ENCODE measurements at regions not wholly inside any gene's neighbourhood (a gene's known extent, or its start where the extent isn't known, plus 50 kb on each side); places are given as distances from the start of the nearest gene placed in this dataset.

DNA sequence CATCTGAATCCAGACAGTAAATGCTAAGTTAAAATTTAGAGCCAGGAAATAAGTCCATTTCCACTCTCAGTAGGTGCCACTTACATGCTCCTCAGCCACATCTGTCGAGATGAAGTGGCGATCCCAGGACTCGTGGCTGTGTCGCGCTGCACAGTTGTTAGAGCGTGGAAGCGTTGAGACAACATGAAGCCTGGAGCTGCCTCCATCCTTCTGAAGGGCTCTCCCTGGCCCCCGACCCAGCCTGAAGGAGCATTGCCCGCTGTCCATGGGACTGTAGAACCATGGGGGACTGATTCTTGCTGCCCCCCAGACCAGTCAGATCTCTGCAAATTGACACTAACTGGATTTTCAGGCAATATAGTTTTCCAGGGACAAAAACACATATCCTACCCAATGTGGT, 58.9 kb downstream of the IRX1 start:
- DNase-seq = no peak

DNA sequence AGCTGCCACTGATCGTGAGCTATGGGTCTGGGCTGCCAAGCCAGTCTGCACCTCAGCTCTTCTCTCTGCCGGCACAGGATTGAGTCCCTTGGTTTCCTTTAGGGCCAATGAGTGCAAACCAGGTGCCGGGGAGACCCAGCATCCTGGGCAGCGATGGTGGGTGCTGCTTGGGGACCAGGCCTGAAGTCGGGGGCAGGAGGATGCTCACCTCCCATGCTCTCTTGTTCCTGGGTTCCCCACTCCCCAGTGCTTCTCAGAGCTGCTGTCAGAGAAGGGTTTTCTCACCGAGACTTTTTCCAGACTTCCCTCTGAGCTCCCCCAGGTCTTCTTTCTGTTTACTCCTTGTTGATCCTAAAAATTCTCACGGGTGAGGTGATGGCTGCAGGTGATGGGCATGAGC, 61.2 kb downstream of the IRX1 start:
- DNase-seq = no peak

DNA sequence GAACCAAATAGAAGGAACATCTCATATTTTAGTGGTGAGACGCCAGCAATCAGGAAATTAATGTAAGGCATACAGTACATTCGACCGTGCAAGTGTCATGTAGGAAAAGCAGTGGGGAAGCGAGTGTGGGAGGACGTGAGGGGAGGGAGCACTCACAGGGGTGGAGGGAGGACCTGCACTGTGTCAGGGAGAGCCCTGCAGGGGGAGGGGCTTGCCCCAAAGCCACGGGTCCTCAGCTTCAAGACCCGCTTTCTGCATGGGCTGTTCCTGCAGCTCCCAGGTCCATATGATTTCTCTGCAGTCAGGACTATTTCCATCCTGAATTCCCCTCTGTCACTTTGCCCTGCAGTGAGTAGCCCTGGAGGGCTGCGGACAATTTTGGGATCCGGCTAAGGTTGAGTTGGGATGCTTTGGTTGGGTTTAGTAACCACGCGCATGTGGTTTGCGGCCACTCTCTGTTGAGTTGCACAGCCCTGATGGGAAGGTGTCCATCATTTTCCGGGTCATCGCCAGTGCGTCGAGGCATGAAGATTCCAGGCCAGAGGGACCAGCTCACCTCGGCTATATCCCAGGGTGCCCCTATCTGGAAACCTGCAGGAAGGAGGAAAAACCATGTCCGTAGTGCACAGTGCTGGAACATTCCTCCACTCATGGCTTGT, 61.9 kb downstream of the IRX1 start:
- DNase-seq = no peak

DNA sequence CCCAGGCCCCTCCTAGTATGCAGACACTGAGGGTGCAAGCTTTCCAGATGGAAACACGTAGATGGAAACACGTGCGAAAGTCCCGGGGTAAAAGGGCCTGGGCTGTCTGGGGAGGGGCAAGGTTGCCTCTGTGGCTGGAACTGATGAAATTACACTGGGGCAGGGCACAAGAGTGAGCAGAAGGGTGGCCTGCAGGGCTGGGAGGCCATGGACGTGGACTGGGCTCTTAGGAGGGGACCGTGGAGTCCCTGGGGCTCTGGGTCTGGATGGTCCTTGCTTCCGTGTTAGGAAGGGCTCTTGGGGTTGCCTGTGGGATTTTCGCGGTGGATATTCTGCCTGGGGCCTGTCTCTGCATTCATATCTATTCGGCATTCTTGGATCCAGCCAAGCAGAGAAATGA, 63.3 kb downstream of the IRX1 start:
- no peak for DNase-seq

- DNase-seq = no peak
Observed at GRCh38 chr5:3659907-3660306, 64.3 kb downstream of the IRX1 start.

DNA sequence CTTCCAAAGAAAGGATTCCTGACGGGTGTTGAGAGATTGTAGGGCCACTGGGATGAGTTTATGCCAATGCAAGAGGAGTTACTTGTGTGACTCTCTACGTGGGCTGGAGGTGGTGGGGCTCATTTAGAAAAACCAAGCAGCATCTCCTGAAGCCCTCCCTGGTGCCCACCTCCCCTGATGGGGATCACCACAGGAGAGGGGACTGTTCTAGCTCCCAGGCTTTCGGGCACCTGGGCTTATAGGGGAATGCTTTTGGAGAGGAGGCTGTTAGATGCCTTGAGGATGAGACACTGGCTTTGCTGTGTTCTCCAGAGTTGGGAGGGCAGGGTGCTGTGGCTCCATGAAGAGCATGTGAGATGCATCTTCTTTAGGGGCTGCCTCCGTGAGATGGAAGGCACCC, 65.0 kb downstream of the IRX1 start:
- DNase-seq = no peak

- DNase-seq = no peak
Observed at GRCh38 chr5:3661755-3662296, 66.2 kb downstream of the IRX1 start.

- no peak for DNase-seq
Observed at GRCh38 chr5:3662344-3662743, 66.7 kb downstream of the IRX1 start.

GRCh38 chr5:3671337-3671736, 75.7 kb downstream of the IRX1 start:
- no peak for DNase-seq

DNA sequence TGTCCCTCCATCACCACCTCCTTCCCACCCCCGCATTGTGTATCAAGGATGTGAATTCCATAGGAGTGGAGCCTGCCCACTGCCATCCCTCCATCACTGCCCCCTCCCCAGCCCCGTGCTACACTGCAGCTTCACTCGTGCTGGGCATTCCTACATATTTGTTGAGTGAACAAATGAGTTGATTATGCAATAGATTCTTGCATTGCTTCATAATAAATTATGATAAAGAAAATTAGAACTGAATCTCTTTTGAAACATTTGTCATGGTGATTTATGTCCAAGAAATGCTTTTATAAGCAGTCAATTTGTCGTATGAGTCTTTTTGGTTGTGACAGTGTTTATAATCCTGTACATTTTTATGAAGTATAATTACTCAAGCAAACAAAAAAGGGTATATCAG, 83.2 kb downstream of the IRX1 start:
- no peak for DNase-seq

DNA sequence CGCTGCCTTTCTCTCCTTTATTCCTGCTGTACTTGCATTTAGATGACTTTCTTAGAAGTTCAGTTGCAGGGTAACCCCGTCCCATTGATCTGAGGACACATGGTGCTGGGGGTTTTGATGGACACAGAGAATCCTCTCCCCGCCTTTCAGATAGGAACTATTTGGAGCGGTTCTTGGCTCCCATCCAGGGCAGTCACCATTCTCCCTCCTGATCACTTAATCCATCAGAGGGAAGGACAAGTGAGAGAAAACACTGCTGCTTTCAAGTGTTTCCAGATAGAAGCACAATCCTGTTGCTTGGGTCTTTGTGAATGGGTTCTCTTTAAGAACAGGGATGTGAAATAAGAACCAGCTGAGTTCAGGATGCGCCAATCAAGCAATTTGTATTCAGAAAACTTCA, 85.2 kb downstream of the IRX1 start:
- no peak for DNase-seq

DNA sequence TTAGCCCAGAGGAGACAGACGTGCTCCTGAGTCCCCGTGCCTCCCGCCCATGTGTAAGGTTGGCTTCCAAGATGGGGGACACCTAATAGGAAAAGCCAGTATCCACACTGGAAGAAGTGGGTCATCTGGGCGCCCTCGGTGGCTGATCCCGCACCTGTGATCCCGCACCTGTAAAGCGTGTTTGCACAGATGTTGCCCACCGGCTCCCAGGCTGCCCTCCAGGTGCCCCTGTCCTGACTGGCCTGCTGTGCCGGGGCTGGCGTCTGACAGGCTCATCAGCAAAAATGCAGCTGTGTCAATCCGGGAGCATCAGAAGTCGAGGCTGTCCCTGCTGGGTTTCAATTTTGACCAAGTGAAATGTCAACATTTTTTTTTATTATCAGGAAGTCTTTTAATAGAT, 88.5 kb downstream of the IRX1 start:
- no peak for DNase-seq

DNA sequence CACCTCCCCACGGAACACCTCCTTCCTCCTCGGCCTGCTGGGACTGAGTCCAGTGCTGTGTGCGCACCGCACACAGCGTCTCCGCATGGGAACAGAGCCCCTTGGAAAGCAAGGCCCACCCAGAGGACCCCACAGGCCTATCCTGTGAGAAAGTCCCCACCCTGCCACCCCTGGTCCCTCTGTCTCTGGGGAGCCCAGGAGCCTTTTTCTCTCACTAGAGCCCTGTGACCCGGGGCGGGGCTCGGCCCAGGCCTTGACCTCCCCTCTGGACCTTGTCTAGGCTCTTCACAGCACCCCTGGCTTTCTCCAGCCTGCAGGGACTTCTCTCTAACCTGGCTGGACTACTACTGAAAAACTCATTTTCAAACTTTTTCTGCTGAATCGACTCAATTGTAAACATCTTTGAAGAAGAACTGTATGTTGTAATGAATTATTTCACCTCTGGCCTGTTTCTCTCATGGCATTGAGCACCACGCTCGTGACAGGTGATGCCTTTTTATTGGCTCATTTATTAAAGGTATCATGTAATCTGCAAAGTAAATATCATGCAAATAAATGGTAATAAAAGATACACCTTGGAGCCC, 89.2 kb downstream of the IRX1 start:
- DNase-seq = no peak

DNA sequence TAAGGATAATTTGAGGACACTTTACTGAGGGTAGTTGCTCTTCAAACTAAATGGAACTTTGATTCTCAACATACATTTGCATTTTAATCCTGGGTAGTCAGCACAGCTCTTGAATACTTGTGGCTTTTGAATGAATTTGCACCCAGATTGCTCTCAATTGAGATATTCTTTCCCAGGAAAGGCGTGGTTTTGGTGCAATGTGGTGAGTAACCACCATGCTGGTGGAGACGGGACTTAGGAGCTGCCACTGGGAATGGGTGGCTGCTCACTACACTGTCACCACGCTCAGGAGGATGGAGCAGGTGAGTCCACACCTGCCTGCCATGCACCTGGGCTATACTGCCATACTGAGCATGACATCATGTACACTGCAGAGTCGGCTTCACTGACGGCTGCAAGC, 99.2 kb downstream of the IRX1 start:
- DNase-seq = no peak

DNA sequence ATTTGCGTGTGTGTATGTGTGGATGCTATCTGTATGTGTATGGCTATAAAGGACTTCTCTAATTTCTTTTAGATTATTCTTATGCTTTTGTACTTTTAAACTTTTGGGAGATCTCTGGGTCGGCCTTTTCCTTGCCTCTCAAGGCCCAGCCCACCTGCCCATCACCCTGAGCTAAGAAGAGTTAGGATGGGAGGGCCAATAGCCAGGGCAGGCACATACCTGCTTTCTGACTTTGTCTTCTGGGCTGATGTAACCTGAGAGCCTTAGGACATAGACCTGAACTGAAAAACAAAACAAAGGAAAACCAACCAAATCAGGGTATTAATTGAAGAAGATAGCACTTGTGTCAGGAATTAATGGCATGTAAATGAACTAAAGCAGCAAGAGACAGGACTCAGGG, 100.2 kb downstream of the IRX1 start:
- no peak for DNase-seq

- no peak for DNase-seq
Observed at GRCh38 chr5:3698412-3698811, 102.8 kb downstream of the IRX1 start.

DNA sequence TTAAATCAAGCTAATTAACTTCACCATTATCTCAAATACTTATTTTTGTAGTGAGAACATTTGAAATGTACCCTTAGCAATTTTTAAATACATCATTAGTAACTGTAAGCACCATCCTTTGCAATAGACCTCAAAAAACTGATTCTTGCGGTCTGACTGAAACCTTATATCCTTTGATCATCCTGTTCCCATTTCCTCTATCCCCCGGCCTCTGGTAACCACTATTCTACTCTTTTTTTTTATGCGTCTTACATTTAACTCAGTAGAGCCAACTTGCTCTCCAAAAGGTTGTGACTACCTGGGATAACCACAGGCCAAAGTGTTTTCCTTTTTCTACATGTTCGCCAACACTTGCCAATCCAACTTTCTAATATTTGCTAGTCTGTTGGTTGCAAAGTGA, 106.1 kb downstream of the IRX1 start:
- DNase-seq = no peak

DNA sequence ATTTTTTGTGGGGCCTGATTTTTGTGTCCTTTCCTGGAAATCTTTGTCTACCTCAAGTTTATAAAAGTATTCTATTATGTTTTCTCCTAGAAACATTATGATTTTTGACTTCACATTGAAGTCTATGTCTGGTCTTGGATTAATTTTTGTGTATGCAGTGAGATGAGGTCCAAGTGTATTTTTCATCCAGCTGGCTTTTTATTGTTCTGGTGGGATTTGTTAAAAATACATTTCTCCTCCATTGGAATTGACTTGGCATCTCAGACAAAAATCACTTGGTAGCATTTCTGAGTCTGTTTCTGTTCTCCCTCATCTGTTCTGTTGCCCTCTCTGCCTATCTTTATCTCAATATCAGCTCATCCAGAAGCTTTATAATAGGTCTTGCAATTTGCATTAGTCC, 109.0 kb downstream of the IRX1 start:
- DNase-seq = no peak

GRCh38 chr5:3709068-3709716, 113.6 kb downstream of the IRX1 start:
- DNase-seq = no peak

DNA sequence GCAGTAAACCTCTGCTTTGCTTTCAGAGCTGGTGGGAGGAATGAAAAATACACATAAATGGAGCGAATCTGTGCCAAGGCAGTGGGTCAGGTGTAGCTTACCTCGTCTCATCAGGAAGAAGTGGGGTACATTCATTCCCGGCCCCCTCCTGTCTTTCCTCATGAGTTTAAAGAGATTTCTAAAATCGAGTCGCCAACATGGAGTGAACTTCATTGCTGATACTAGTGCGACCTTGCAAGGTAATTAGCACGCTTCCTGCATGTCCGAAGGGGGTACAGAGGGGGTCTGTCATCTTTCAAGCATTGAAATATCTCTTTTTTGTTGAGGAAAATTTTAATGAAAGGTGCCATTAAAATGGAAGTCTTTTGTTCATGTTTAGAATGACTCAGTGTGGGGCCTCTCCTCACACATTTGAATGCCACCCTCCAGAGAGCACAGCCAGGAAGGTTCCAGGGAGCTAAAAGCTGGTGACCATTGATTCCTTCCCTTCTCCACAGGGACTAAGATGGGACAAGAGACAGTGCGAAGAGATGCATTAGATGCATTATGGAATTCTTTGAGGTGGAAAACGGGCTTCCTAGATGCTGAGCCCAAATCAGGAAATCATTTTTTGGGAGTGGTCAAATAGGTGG, 114.2 kb downstream of the IRX1 start:
- no peak for DNase-seq

GRCh38 chr5:3715062-3715461, 119.4 kb downstream of the IRX1 start:
- no peak for DNase-seq

- DNase-seq = no peak
Observed at GRCh38 chr5:3729631-3730030, 134.0 kb downstream of the IRX1 start.

GRCh38 chr5:3734632-3735031, 139.0 kb downstream of the IRX1 start:
- DNase-seq = no peak

GRCh38 chr5:3736466-3736865, 140.8 kb downstream of the IRX1 start:
- no peak for DNase-seq

Measured in NCI-H345 (cell line).